Gastrocnemius medialis (tissue), 4 donors: ENCODE measurements at regions not wholly inside any gene's neighbourhood (a gene's known extent, or its start where the extent isn't known, plus 50 kb on each side); places are given as distances from the start of the nearest gene placed in this dataset.

Source experiments
- ATAC-seq, 2 donors: fragments of 150-250 bp; one replicate each; pipeline ENCODE4 v1.9.1; 2016
- DNase-seq, 2 donors: peaks; one replicate each; pipeline ENCODE4 v3.0.0-alpha.2; 2019
- H3K27ac ChIP-seq, 4 donors: fragments of 200-600 bp; sonication (generic); 1 replicate in 1 of 4; 2 replicates in 3 of 4; pipeline ENCODE4 v1.5.1; 2016 to 2018; ENCODE audit warnings: mild to moderate bottlenecking in 2 of 4, moderate library complexity in 1 of 4
- H3K27me3 ChIP-seq, 3 donors: fragments of 200-600 bp; sonication (generic) in 2 of 3; 1 replicate in 1 of 3; 2 replicates in 2 of 3; pipeline versions ENCODE4 v1.5.1 to v1.6.0; 2016 to 2019; ENCODE audit warnings: mild to moderate bottlenecking in 1 of 3, moderate library complexity in 1 of 3
- H3K36me3 ChIP-seq, 2 donors: fragments of 200-600 bp; sonication (generic) in 1 of 2; one replicate each; pipeline ENCODE4 v1.5.1; 2017 to 2018
- H3K4me1 ChIP-seq, 2 donors: fragments of 200-600 bp; sonication (generic) in 1 of 2; one replicate each; pipeline ENCODE4 v1.5.1; 2016 to 2017; ENCODE audit warnings: mild to moderate bottlenecking in 2 of 2
- H3K4me3 ChIP-seq, 4 donors: fragments of 200-600 bp; sonication (generic) in 3 of 4; 1 replicate in 1 of 4; 2 replicates in 3 of 4; pipeline ENCODE4 v1.5.1; 2016 to 2019; ENCODE audit warnings: mild to moderate bottlenecking in 2 of 4
- H3K9me3 ChIP-seq, 3 donors: fragments of 200-600 bp; sonication (generic) in 2 of 3; 1 replicate in 1 of 3; 2 replicates in 2 of 3; pipeline ENCODE4 v1.5.1; 2016 to 2019
- CTCF ChIP-seq, 5 experiments: fragments of 450-650 bp in 3 of 5; fragments of 200-600 bp in 2 of 5; sonication (generic) in 2 of 5; IDR thresholded peaks in 4 of 5; conservative IDR thresholded peaks in 1 of 5; 1 replicate in 4 of 5; 2 replicates in 1 of 5; pipeline ENCODE4 v1.5.1; 2016 to 2019; ENCODE audit warnings: antibody characterized with exemption in 5 of 5, mild to moderate bottlenecking in 3 of 5, moderate library complexity in 3 of 5
- POLR2A ChIP-seq, 2 donors: fragments of 450-650 bp; IDR thresholded peaks; one replicate each; pipeline ENCODE4 v1.6.1; 2017; ENCODE audit warnings: antibody characterized with exemption in 2 of 2, mild to moderate bottlenecking in 2 of 2, moderate library complexity in 2 of 2
- in situ Hi-C, 4 donors: fragments of 200-750 bp; cut with MboI; loops; one replicate each; pipeline versions ENCODE4 v1.15.0 to v1.8.0; 2017; ENCODE audit warnings: low sequenced_read_pairs in 4 of 4
- intact Hi-C: fragments of 100-400 bp; cut with DNase I; formaldehyde crosslinking; loops from one replicate; pipeline ENCODE4 v1.15.1; 2023; ENCODE audit warnings: low total_unique reads

GRCh38 chr13:90951663-90952062, 395.8 kb upstream of the MIR17HG start:
- ATAC-seq, result no peak
- Histone ChIP-seq H3K36me3 (no peaks in the 10 kb centered on the region), H3K27ac (no peak overlapping the region), H3K4me3 (no peak overlapping the region), H3K27me3 (no peaks in the 10 kb centered on the region), H3K4me1 (no peaks in the 10 kb centered on the region), H3K9me3 (no peaks in the 10 kb centered on the region)
- in situ Hi-C loops (no loop called here), intact Hi-C loops (no loop called here)
- DNase-seq, result no peak
- no peak for TF ChIP-seq POLR2A (IDR thresholded peaks at IDR 0.05)
- no peak for TF ChIP-seq CTCF (IDR thresholded peaks at IDR 0.05 in 4 of 5, conservative IDR thresholded peaks at IDR 0.05 in 1 of 5)

GRCh38 chr13:90952326-90952725, 395.2 kb upstream of the MIR17HG start:
- intact Hi-C loops (no loop called here), in situ Hi-C loops (no loop called here)
- Histone ChIP-seq H3K4me1 (no peaks in the 10 kb centered on the region), H3K27ac (no peak overlapping the region), H3K4me3 (no peak overlapping the region), H3K9me3 (no peaks in the 10 kb centered on the region), H3K36me3 (no peaks in the 10 kb centered on the region), H3K27me3 (no peaks in the 10 kb centered on the region)
- no peak for DNase-seq
- ATAC-seq, result no peak
- TF ChIP-seq CTCF (IDR thresholded peaks at IDR 0.05 in 4 of 5, conservative IDR thresholded peaks at IDR 0.05 in 1 of 5), result no peak
- TF ChIP-seq POLR2A (IDR thresholded peaks at IDR 0.05), result no peak

- no peaks in the 10 kb centered on the region for H3K4me1 ChIP-seq
- in situ Hi-C loops (no loop called here), intact Hi-C loops (no loop called here)
- no peak overlapping the region for H3K27ac ChIP-seq
- H3K36me3 ChIP-seq, result no peaks in the 10 kb centered on the region
- ATAC-seq, result no peak
- no peak for DNase-seq
- TF ChIP-seq POLR2A (IDR thresholded peaks at IDR 0.05) (no peak), CTCF (IDR thresholded peaks at IDR 0.05 in 4 of 5, conservative IDR thresholded peaks at IDR 0.05 in 1 of 5) (no peak)
- H3K4me3 ChIP-seq, result no peak overlapping the region
- no peaks in the 10 kb centered on the region for H3K27me3 ChIP-seq
- no peaks in the 10 kb centered on the region for H3K9me3 ChIP-seq
These were observed 392.8 kb upstream of the MIR17HG start for GRCh38 chr13:90954605-90955195.

GRCh38 chr13:90956031-90956430, 391.5 kb upstream of the MIR17HG start:
- no peaks in the 10 kb centered on the region for H3K9me3 ChIP-seq
- DNase-seq (no peak), ATAC-seq (no peak)
- H3K4me3 ChIP-seq, result no peak overlapping the region
- TF ChIP-seq CTCF (IDR thresholded peaks at IDR 0.05 in 4 of 5, conservative IDR thresholded peaks at IDR 0.05 in 1 of 5) (no peak), POLR2A (IDR thresholded peaks at IDR 0.05) (no peak)
- intact Hi-C loops (no loop called here), in situ Hi-C loops (no loop called here)
- H3K27me3 ChIP-seq, result no peaks in the 10 kb centered on the region
- no peaks in the 10 kb centered on the region for H3K4me1 ChIP-seq
- no peaks in the 10 kb centered on the region for H3K36me3 ChIP-seq
- no peak overlapping the region for H3K27ac ChIP-seq

- in situ Hi-C loops (no loop called here), intact Hi-C loops (no loop called here)
- TF ChIP-seq POLR2A (IDR thresholded peaks at IDR 0.05), result no peak
- ATAC-seq (no peak), DNase-seq (no peak)
- no peak overlapping the region for H3K4me3 ChIP-seq
- no peaks in the 10 kb centered on the region for H3K27me3 ChIP-seq
- H3K36me3 ChIP-seq, result no peaks in the 10 kb centered on the region
- H3K4me1 ChIP-seq, result no peaks in the 10 kb centered on the region
- H3K27ac ChIP-seq, result no peak overlapping the region
- H3K9me3 ChIP-seq, result no peaks in the 10 kb centered on the region
These were observed 388.6 kb upstream of the MIR17HG start for GRCh38 chr13:90958866-90959265.
